GM12878 (cell line): ENCODE measurements at regions not wholly inside any gene's neighbourhood (a gene's known extent, or its start where the extent isn't known, plus 50 kb on each side); places are given as distances from the start of the nearest gene placed in this dataset.
"Not testable (repeated sequence)": the region's sequence is repeated elsewhere in the genome, so short reads cannot be mapped to it uniquely, and the experiment has no call there.

Experiments
- ATAC-seq: fragments of 200-7000 bp; cut with Tn5 transposase; 3 replicates; pipeline ENCODE4 v1.9.1; 2020; ENCODE audit warnings: mild to moderate bottlenecking, moderate library complexity
- BruUV-seq: library from RNA; stranded (reverse); fragments of 400-500 nt; replicated peaks from 2 replicates; lab custom pipeline; 2021; lab: Mats Ljungman, UMichigan
- CTCF ChIA-PET: fragments of 300-600 bp; sonication (Branson Sonifier 250); formaldehyde crosslinking; extraction: SDS; loops from one replicate; lab custom pipeline; 2021; ENCODE audit warnings: inconsistent platforms; lab: Yijun Ruan, JAX
- POLR2A ChIA-PET: fragments of 350-600 bp; formaldehyde crosslinking; extraction: SDS; loops from one replicate; lab custom pipeline; 2021; ENCODE audit warnings: inconsistent platforms; lab: Charles Lee
- RAD21 ChIA-PET: fragments of 300-600 bp; sonication (Branson Sonifier 250); formaldehyde crosslinking; loops from one replicate; lab custom pipeline; 2023; ENCODE audit warnings: antibody characterized with exemption; ENCODE audit not compliant: unreplicated experiment; lab: Charles Lee
- SMC1A ChIA-PET: fragments of 300-600 bp; sonication (Branson Sonifier 250); formaldehyde crosslinking; loops from one replicate; lab custom pipeline; 2023; ENCODE audit not compliant: unreplicated experiment, uncharacterized antibody; lab: Charles Lee
- DNase-seq: peaks from one replicate; pipeline ENCODE4 v3.0.0-alpha.2; 2011; ENCODE audit warnings: low read depth, low spot score
- FAIRE-seq: peaks from 3 replicates; lab custom pipeline; 2011; peaks lifted over from hg19 to GRCh38; lab: Jason Lieb, UNC
- H2AFZ ChIP-seq: 2 replicates; pipeline ENCODE4 v1.6.0; 2011; ENCODE audit warnings: low read depth, low read length, control low read depth; ENCODE audit not compliant: control insufficient read depth
- H3K27ac ChIP-seq: 2 replicates; pipeline ENCODE4 v1.5.1; 2011; ENCODE audit warnings: control low read depth; ENCODE audit not compliant: control insufficient read depth, insufficient read depth
- H3K27me3 ChIP-seq, 2 experiments: replicated peaks in 1 of 2; 2 replicates each; pipeline versions ENCODE4 v1.6.0 to v1.6.1; 2011; ENCODE audit warnings: low read length in 1 of 2; ENCODE audit not compliant: control insufficient read depth in 2 of 2, insufficient read depth in 2 of 2
- H3K36me3 ChIP-seq, 2 experiments: 2 replicates each; pipeline ENCODE4 v1.5.1; 2011; ENCODE audit warnings: low read length in 1 of 2; ENCODE audit not compliant: control insufficient read depth in 2 of 2, insufficient read depth in 2 of 2
- H3K4me1 ChIP-seq: 2 replicates; pipeline ENCODE4 v1.6.1; 2011; ENCODE audit warnings: mild to moderate bottlenecking, low read length, moderate library complexity, mixed read lengths; ENCODE audit not compliant: control insufficient read depth, insufficient read depth
- H3K4me2 ChIP-seq: 2 replicates; pipeline ENCODE4 v1.6.0; 2011; ENCODE audit warnings: control low read depth; ENCODE audit not compliant: control insufficient read depth, insufficient read depth
- H3K4me3 ChIP-seq: fragments of 200-600 bp; sonication (generic); 2 replicates; pipeline ENCODE4 v1.5.1; 2016
- H3K79me2 ChIP-seq: 2 replicates; pipeline ENCODE4 v1.6.0; 2011; ENCODE audit warnings: low read length; ENCODE audit not compliant: control insufficient read depth, insufficient read depth
- H3K9ac ChIP-seq: 2 replicates; pipeline ENCODE4 v1.8.0; 2011; ENCODE audit warnings: low read length, control low read depth, mixed read lengths; ENCODE audit not compliant: control insufficient read depth, insufficient read depth
- H3K9me3 ChIP-seq: replicated peaks from 3 replicates; pipeline ENCODE4 v1.5.1; 2011; ENCODE audit warnings: mild to moderate bottlenecking, low read length; ENCODE audit not compliant: control insufficient read depth, insufficient read depth
- H4K20me1 ChIP-seq: 2 replicates; pipeline ENCODE4 v1.6.0; 2011; ENCODE audit not compliant: control insufficient read depth, insufficient read depth
- CEBPB ChIP-seq, 2 experiments: fragments of 150-350 bp in 1 of 2; IDR thresholded peaks; 2 replicates each; pipeline ENCODE4 v1.6.1; 2012 to 2014; ENCODE audit warnings: low read depth in 2 of 2, low read length in 2 of 2, borderline replicate concordance in 1 of 2, inconsistent platforms in 1 of 2
- CHD4 ChIP-seq: fragments of 200-600 bp; sonication (generic); IDR thresholded peaks from 2 replicates; pipeline ENCODE4 v1.6.1; 2016; ENCODE audit warnings: mild to moderate bottlenecking
- HDAC6 ChIP-seq: fragments of 200-600 bp; sonication (generic); IDR thresholded peaks from one replicate; pipeline ENCODE4 v1.8.0; 2017; ENCODE audit warnings: antibody characterized with exemption; ENCODE audit not compliant: unreplicated experiment
- LARP7 ChIP-seq: fragments of 450-650 bp; IDR thresholded peaks from 2 replicates; pipeline ENCODE4 v1.6.1; 2017; ENCODE audit warnings: mild to moderate bottlenecking
- MEF2B ChIP-seq: fragments of 450-650 bp; IDR thresholded peaks from 2 replicates; pipeline ENCODE4 v1.6.1; 2018; ENCODE audit warnings: mild to moderate bottlenecking, moderate library complexity; ENCODE audit not compliant: partially characterized antibody, poor library complexity, severe bottlenecking
- MYC ChIP-seq: IDR thresholded peaks from 2 replicates; pipeline ENCODE4 v1.6.1; 2011; ENCODE audit warnings: mild to moderate bottlenecking, low read length, moderate library complexity, inconsistent platforms; ENCODE audit not compliant: insufficient read depth, insufficient replicate concordance, insufficient read length, severe bottlenecking
- NBN ChIP-seq: fragments of 450-650 bp; IDR thresholded peaks from 2 replicates; pipeline ENCODE4 v1.6.1; 2016
- NFXL1 ChIP-seq: fragments of 450-650 bp; IDR thresholded peaks from 2 replicates; pipeline ENCODE4 v1.6.1; 2017; ENCODE audit warnings: antibody characterized with exemption, mild to moderate bottlenecking, borderline replicate concordance
- PAX5 ChIP-seq: IDR thresholded peaks from 2 replicates; pipeline ENCODE4 v1.6.1; 2011; ENCODE audit warnings: low read depth, low read length, borderline replicate concordance
- PAX8 ChIP-seq: fragments of 450-650 bp; IDR thresholded peaks from 2 replicates; pipeline ENCODE4 v1.6.1; 2017; ENCODE audit warnings: mild to moderate bottlenecking, moderate library complexity
- POLR2AphosphoS5 ChIP-seq: IDR thresholded peaks from 2 replicates; pipeline ENCODE4 v1.6.1; 2011; ENCODE audit warnings: mild to moderate bottlenecking, low read length, inconsistent platforms
- RAD21 ChIP-seq: IDR thresholded peaks from 2 replicates; pipeline ENCODE4 v1.6.1; 2011; ENCODE audit warnings: mild to moderate bottlenecking, low read depth, low read length, moderate library complexity; ENCODE audit not compliant: insufficient read depth
- RAD51 ChIP-seq: fragments of 450-650 bp; IDR thresholded peaks from 2 replicates; pipeline ENCODE4 v1.6.1; 2016; ENCODE audit warnings: moderate library complexity, mild to moderate bottlenecking, inconsistent platforms
- SREBF1 ChIP-seq: IDR thresholded peaks from 2 replicates; pipeline ENCODE4 v1.6.1; 2012; ENCODE audit warnings: mild to moderate bottlenecking, low read length
- SRF ChIP-seq, 2 experiments: IDR thresholded peaks; 2 replicates each; pipeline ENCODE4 v1.6.1; 2011; ENCODE audit warnings: low read depth in 2 of 2, low read length in 2 of 2, mild to moderate bottlenecking in 1 of 2, moderate library complexity in 1 of 2
- YBX1 ChIP-seq: fragments of 450-650 bp; IDR thresholded peaks from 2 replicates; pipeline ENCODE4 v1.6.1; 2016; ENCODE audit warnings: antibody characterized with exemption
- YY1 ChIP-seq: IDR thresholded peaks from 2 replicates; pipeline ENCODE4 v1.6.1; 2011; ENCODE audit warnings: low read depth, mild to moderate bottlenecking, low read length
- ZNF384 ChIP-seq: IDR thresholded peaks from 2 replicates; pipeline ENCODE4 v1.6.1; 2012; ENCODE audit warnings: low read depth, mild to moderate bottlenecking, low read length, improper control_type of control experiment, borderline replicate concordance
- ZZZ3 ChIP-seq: IDR thresholded peaks from 2 replicates; pipeline ENCODE4 v1.6.1; 2011; ENCODE audit warnings: low read depth; ENCODE audit not compliant: control insufficient read depth, insufficient read length
- WGBS: methylation state at CpG from one replicate; pipeline ENCODE4 v1.1.6; 2016; ENCODE audit warnings: low lambda C conversion rate; ENCODE audit not compliant: insufficient replicate concordance, insufficient coverage; ENCODE audit errors: missing lambda C conversion rate; 5-methylcytosine and 5-hydroxymethylcytosine counted together
- in situ Hi-C: fragments of 300-500 bp; cut with MboI; formaldehyde crosslinking; loops from 9 replicates; pipeline ENCODE4 v1.14.3; 2018; ENCODE audit warnings: mixed read lengths
- intact Hi-C: fragments of 100-400 bp; cut with micrococcal nuclease; formaldehyde crosslinking; loops from one replicate; pipeline ENCODE4 v1.14.2; 2022; ENCODE audit not compliant: unreplicated experiment

- H3K27ac ChIP-seq, H3K9ac ChIP-seq, in situ Hi-C loops, CTCF ChIA-PET, SMC1A ChIA-PET, intact Hi-C loops, RAD21 ChIA-PET, H3K79me2 ChIP-seq, ATAC-seq, FAIRE-seq, H3K4me1 ChIP-seq, H3K36me3 ChIP-seq, H4K20me1 ChIP-seq, POLR2A ChIA-PET, BruUV-seq, H3K4me2 ChIP-seq, H3K4me3 ChIP-seq, H2AFZ ChIP-seq, DNase-seq, H3K9me3 ChIP-seq, H3K27me3 ChIP-seq: not testable (repeated sequence)
- WGBS, result 75% methylated on average over 22 of the region's 34 CpGs
These were observed 68.5 kb upstream of the GPC4 start for GRCh38 chrX:133483771-133484170.

GRCh38 chrX:133482056-133482952, 67.0 kb upstream of the GPC4 start:
- CTCF ChIA-PET, result no interaction called here
- no peak for FAIRE-seq
- no peaks in the 10 kb centered on the region for H3K79me2 ChIP-seq

More at GRCh38 chrX:133482056-133482952, 67.0 kb upstream of the GPC4 start:
- Histone ChIP-seq H3K27ac (no peak overlapping the region), H3K36me3 (no peaks in the 10 kb centered on the region), H3K4me3 (no peak overlapping the region), H3K4me2 (no peak overlapping the region), H3K4me1 (no peaks in the 10 kb centered on the region), H3K9ac (no peak overlapping the region), H3K9me3 (no peaks in the 10 kb centered on the region), H3K27me3 (no peaks in the 10 kb centered on the region), H4K20me1 (no peaks in the 10 kb centered on the region), H2AFZ (no peak overlapping the region)
- in situ Hi-C loops (no loop called here), intact Hi-C loops (no loop called here)
- DNase-seq (no peak), ATAC-seq (no peak)
- POLR2A ChIA-PET, result no interaction called here
- no TSS peak for BruUV-seq
- 46% methylated on average over 7 of the region's 7 CpGs for WGBS
- SMC1A ChIA-PET, result interaction anchor here (0.5 kb wide), 1 partner anchor 39 kb away, joined by 3 read pairs; no protein-coding TSS in a partner anchor
- TF ChIP-seq SRF (IDR thresholded peaks at IDR 0.05; ENCODE audit: low read depth in 2 of 2, low read length in 2 of 2) (no peak), HDAC6 (no peak), CHD4 (no peak), YY1 (no peak), RAD51 (no peak), MYC (no peak), YBX1 (no peak), PAX5 (no peak), MEF2B (no peak), CEBPB (IDR thresholded peaks at IDR 0.05; ENCODE audit: borderline replicate concordance in 1 of 2, low read depth in 2 of 2, low read length in 2 of 2) (no peak), LARP7 (no peak), SREBF1 (no peak), ZNF384 (no peak), PAX8 (no peak), POLR2AphosphoS5 (no peak), RAD21 (no peak), NFXL1 (no peak), NBN (no peak), ZZZ3 (no peak)
- RAD21 ChIA-PET, result no interaction called here
